Hepatic stellate cell (primary cell): ENCODE measurements at regions not wholly inside any gene's neighbourhood (a gene's known extent, or its start where the extent isn't known, plus 50 kb on each side); places are given as distances from the start of the nearest gene placed in this dataset.

ENCODE experiments used
- DNase-seq: peaks from one replicate; pipeline ENCODE4 v3.0.0; 2011; ENCODE audit warnings: low spot score

DNA sequence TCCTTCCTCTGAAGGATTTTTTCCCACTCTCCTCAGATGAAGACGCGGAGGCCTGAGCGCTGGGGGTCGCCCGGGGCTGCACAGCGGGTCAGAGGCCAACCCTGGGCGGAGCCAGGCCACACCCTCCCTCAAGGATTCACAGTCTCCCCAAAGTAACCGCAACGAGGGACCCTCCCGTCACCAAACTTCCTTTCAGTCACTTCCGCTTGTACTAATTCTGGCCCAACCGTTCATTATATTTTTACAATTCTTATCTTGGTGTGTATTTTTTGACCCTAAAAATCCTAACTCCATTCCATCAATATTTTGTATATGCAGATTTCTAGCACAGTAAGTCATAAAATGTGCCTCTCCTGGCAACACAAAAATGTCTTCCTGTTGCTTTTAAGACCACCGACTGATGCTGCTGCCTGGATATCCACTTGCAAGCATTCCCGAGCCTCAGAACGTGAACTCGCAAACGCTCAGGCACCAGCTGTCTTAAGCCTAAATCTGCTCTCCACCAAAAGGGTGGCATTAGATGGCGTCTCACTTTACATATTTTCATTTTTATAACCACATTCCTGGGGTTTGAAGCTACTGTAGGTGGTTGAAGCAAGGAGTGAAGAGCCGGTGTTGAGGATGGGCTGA is 128.0 kb downstream of the DLL1 start:
- no peak for DNase-seq

DNA sequence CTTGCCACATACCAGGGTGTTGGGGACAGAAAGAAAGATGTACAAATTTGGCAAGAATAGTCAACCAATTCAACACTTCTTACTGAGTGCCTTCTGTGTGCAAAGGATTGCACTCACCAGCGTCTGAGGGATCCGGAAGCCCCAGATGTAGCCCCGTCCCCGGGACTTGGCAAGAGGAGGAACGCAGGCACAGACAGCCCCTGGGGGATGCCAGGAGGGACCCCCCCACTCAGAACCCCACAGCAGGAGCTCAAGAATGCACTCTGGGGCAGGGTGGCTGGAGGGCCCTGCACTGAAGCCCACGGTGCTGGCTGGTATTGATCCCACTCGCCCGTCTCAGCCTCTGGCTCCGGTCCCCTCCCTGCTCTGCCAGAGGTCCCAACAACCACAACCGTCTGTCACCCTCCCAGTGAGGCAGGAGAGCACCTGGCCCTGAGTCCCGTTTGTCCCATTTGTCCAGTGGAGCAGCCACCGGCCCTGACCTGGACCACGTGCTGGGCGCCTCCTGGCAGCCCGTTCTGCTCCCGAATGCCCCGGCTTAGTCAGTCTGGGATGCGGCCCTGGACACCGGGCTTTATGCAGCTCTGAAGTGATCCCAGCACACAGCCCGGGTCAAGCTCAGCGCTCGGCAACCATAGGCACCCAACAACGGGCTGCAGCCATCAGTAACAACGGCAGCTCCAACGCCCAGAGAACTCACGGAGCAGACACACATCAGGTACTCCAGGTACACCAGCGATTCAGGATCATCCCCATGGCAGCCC is 128.7 kb downstream of the DLL1 start:
- DNase-seq, result no peak

DNA sequence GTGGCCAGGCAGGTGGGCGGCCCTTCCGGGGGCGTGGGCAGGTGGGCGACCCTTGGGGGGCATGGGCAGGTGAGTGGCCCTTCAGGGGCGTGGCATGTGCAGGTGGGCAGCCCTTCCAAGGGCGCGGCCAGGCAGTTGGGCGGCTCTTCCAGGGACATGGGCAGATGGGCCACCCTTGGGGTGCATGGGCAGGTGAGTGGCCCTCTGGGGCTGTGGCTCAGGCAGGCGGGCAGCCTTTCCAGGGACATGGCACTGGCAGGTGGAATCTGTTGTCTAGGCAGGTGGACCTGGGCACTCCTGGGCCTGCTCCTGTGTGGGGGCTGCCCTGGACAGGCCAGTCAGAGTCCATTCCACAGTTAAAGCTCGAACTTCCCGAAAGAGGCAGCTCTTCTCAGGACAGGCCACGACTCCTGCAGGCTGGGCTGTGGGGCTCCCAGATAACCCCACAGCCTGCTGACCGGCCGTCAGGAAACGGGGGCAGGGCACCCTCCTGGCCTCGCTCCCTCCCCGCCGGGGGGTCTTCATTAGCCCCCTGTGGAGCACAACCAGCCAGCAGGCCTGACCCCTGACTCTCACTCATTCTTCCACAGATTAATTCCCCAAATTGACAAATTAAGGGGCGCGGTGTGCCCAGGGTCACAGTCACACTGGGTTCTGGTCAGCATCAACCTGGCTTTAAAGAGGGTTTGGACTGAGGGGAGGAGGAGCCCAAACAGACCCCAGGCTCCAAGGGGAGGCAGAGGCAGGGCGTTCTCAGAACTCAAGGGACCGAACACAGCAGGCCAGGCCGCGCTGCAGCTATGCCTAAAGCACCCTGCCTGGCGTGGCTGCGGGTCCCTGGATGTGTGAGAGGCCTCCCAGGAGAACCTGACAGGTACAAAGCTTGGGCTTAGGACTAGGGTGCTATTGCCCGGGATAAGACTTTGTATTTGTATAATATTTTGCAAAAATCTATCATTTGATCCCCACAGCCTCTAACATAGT is 130.0 kb downstream of the DLL1 start:
- no peak for DNase-seq

DNA sequence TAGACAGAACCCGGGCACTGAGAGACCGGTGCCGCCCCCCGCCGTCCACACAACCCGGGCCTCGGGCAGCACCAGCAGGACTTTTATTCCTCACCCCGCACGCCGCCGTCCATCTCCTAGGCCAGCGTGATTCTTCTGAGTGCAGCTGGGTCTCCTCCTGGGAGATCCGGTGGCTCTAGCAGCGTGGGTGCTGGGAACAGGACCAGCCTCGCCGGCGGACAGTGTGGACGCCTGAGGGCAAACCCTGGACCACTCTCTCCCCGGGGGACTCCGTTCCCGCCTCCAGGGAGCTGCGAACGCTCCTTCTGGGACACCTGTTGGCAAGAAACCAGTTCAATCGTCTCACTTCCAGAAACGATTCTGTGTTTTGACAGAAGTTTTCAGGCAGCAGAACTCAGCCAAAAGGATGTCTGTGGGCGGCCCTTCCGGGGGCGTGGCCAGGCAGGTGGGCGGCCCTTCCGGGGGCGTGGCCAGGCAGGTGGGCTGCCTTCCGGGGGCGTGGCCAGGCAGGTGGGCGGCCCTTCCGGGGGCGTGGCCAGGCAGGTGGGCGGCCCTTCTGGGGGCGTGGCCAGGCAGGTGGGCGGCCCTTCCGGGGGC is 130.7 kb downstream of the DLL1 start:
- no peak for DNase-seq

DNA sequence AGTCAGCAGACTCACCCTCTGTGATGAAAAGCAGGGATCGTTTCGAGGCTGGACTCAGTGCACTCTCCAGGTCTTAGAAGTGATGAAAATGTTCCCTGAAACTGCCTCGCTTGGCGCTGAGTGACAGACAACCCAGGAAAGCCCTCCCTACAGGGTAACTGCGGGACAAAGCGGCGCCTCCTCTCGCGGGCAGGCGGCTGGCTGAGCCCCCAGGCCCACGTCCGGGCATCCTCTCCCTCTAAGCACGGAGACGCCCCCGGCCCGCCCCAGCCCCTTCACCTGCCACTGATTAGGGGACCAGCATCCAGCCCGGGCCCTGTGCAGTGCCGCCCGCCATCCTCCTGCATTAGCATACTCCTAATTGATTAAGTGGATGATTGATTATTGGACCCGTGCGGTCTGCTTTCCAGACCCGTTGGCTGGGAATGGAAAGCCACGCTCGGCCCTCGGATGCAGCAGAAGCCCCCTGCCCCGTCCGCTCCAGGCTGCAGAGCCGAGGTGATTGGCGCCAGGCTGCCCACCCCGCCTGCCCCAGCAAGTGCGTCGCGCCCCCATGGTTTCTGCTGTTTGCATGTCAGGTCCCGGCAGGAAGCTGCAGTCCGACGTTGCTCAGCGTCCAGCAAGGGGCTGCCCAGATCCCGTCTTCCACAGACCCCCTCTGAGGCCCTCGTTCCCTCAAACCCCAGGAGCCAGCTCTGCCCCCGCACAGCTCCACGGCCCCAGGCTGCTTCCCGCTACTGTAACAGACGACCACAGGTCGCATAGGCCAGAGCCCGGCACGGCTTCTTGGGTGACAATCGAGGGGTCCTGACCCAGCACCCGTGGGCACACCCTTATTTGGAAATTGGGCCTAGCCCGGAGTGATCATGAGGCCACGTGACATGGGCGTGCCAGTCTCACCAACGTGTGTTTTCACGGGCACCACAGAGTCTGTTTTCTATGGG is 131.6 kb downstream of the DLL1 start:
- DNase-seq, result no peak

DNA sequence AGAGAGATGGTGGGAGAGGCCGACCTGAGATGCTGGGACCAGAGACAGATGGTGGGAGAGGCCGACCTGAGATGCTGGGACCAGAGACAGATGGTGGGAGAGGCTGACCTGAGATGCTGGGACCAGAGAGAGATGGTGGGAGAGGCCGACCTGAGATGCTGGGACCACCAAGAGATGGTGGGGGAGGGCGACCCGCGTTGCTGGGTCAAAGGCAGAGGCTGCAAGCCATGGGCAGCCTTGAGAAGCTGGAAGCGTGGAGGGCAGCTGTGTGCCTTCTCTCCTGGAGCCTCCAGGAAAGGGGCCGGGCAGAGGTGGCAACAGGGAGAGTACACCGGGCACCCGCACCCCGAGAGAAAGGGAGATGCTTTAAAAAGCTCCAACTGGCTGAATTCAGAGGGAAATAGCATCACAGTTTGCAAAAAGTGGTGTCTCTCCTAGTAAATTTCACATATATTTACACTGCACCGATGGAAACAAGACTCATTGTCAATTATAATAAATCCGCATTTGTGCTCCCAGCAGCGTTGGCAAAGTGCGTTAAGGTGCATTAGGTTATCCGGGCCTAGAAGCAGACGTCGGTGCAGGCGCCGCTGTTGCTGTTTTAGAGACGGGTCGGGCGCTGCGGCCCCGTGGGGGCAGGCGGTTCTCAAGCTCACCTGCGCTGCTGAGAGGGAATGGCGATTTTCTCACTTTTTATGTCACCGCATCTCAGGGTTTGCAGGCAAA is 132.4 kb downstream of the DLL1 start:
- DNase-seq, result no peak

DNA sequence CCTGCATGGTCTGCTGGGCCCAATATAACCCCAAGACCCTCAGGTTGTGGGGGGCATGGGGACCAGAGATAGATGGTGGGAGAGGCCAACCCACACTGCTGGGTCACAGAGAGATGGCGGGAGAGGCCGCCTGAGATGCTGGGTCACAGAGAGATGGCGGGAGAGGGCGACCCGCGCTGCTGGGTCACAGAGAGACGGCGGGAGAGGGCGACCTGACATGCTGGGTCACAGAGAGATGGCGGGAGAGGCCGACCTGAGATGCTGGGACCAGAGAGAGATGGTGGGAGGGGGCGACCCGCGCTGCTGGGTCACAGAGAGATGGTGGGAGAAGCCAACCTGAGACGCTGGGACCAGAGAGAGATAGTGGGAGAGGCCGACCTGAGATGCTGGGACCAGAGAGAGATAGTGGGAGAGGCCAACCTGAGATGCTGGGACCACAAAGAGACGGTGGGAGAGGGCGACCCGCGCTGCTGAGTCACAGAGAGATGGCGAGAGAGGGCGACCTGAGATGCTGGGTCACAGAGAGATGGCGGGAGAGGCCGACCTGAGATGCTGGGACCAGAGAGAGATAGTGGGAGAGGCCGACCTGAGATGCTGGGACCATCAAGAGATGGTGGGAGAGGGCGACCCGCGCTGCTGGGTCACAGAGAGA is 133.2 kb downstream of the DLL1 start:
- DNase-seq, result no peak

DNA sequence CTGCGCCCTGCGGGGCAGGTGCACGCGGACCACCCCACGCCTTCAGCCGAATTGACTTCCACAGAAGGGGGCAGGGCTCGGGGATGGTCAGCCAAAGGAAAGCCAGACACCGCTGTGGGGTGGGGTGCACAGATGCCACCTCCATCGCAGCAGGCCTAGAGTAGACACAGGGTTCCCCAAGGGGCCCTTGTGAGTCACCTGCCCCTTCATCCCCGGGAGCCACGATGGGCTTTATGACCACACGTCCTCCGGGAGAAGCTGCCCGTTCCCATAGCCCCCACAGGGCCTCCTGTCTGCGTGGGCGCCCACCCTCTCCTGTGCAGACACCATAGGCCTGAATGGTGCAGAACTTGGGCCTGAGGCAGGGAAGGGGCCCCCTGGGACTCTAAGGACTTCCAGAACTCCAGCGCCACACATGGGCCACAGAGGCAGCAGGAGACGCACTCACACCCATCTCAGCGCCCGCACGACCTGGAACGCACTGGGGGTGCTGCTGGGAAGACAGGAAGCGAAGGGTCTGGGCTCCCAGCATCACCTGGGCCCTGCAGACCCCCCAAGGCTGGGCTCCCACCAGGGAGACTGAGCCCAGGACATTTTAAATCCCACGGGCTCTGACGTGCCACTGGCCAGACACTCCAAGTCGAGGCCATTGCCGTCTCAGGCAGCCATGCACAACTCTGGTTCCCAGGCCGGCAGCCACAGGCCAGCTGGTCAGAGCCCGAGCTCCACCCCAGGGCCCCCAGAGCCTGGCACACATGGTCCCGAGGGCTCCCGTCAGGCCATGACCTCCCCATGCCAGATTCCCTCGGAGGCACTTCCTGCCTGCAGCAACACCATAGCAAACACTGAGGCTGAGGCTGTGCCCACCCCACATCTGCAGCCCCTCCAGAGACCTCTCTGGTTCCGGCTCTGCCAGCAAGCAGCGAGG is 134.2 kb downstream of the DLL1 start:
- no peak for DNase-seq

- no peak for DNase-seq
These were observed 135.2 kb downstream of the DLL1 start for GRCh38 chr6:170155464-170156196.

DNA sequence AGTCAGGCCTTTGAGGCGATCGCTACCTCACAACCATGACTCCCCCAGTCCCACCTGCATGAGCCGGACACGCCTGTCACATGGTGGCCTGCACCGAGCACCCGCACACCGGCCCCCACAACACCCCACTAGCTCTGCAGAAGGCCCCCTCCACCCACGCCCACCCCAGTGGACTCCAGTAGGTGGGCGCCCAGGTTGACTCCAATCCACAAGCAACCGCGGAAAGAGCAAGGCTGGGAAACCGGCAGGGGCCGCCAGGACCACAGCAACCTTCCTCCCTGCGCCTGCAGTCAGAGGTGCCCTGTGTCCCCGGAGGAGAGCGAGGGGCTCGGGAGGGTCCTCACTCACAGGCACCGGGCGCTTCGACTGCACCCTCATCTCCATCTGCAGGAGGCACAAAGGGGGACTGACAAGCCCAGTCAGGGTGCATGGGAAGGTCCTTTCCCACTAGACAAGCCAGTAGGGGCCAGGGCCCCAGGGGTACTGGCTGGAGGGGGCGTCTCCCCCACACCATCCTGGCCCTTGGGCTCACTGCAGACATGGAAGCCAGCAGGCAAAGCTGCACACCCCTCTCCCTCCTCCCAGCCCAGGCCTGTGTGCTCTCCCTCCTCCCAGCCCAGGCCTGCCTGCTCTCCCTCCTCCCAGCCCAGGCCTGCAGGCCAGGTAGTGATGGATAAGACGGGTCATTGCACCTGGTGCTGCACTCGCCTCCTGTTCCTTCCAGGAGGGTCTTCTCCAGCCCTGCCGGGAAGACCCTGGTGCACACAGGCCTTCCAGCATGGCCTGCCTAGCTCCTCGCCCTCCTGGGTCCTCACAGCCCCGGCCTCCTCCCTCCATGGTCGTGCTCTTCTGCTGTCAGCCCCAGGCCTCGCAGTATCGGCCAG is 137.2 kb downstream of the DLL1 start:
- DNase-seq, result no peak

DNA sequence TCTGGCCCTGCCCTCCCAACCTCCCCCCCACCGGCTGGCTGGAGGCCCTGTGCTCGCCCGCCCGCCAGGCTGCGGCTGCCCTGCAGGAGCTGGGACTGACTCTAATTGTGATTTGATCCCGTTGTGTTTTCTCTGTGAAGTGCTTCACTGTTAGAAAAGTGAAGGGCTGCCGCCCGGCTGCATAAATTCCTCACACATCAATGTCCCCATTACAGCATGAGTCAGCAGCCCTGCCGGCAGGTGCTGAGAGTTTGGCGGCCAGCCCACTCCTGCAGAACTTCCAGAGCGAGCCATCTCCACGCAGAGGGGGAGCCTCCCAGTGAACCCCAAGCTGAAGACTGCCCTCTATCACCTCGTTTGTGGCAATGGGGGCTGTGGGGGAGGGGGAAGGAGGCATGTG is 137.9 kb downstream of the DLL1 start:
- no peak for DNase-seq

- no peak for DNase-seq
These were observed 138.6 kb downstream of the DLL1 start for GRCh38 chr6:170152124-170152926.

- no peak for DNase-seq
These were observed 139.1 kb downstream of the DLL1 start for GRCh38 chr6:170151804-170152123.

GRCh38 chr6:170151321-170151771 is 139.5 kb downstream of the DLL1 start:
- DNase-seq, result no peak

DNA sequence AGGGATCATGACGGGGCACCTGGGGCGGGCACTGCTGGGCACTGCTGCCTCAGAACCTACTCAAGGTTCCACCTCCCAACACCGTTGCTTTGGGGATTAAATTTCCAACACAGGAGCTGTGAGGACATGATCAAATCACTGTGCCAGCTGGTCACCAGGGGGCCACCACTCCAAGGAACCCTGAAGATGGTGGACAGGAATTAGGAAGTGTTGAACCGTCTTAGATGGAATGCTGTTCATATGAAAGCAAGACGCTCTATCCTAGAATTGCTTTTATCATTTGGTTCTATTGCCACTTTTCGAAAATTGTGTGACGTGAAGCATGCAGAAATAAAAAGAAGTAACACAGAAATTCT is 140.3 kb downstream of the DLL1 start:
- DNase-seq, result no peak
